NB4 (cell line): ENCODE measurements at regions not wholly inside any gene's neighbourhood (a gene's known extent, or its start where the extent isn't known, plus 50 kb on each side); places are given as distances from the start of the nearest gene placed in this dataset.

Experiments
- CTCF ChIP-seq: IDR thresholded peaks from one replicate; pipeline ENCODE4 v1.5.1; 2012; ENCODE audit warnings: low read depth, low read length
- MAX ChIP-seq: IDR thresholded peaks from 2 replicates; pipeline ENCODE4 v1.6.1; 2011; ENCODE audit warnings: low read depth, low read length
- POLR2A ChIP-seq: IDR thresholded peaks from 2 replicates; pipeline ENCODE4 v1.6.1; 2011; ENCODE audit warnings: mild to moderate bottlenecking; ENCODE audit not compliant: insufficient read length; ENCODE audit errors: extremely low read depth

DNA sequence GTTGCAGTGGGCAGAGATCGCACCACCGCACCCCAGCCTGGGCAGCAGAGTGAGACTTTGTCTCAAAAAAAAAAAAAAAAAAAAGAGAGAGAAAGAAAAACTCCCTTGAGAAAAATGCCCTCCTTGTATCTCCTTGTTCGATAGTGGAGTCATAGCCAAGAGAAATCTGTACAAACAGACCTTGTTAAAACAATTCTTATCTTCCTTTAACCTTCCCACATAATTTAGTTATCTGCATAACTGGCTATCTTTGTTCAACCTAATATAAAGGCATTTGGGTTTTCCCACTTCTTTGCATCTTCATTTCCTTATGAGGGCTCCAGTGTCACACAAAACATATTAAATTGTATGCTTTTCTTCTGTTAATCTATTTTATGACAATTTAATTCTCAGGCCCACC is 65.1 kb upstream of the ATP11B start:
- TF ChIP-seq CTCF = no peak
- TF ChIP-seq POLR2A = no peak
- no peak for TF ChIP-seq MAX
